ENCODE measurements at regions not wholly inside any gene's neighbourhood (a gene's known extent, or its start where the extent isn't known, plus 50 kb on each side); places are given as distances from the start of the nearest gene placed in this dataset.

GRCh38 chr5:133905424-133905823, 63.0 kb downstream of the C5orf15 start:
- no peaks in the 10 kb centered on the region for H3K4me1 Mint-ChIP-seq
- no peak for DNase-seq
- ATAC-seq: no peak
- no peaks in the 10 kb centered on the region for H3K27me3 Mint-ChIP-seq
- CTCF ChIA-PET: no interaction called here
- H3K4me3 Mint-ChIP-seq: no peak overlapping the region
- H3K9me3 Mint-ChIP-seq (ENCODE audit: low read depth): no peaks in the 10 kb centered on the region
- no peak overlapping the region for H3K27ac Mint-ChIP-seq
- H3K36me3 Mint-ChIP-seq: no peaks in the 10 kb centered on the region

GRCh38 chr5:133904641-133905040, 63.8 kb downstream of the C5orf15 start:
- Mint-ChIP-seq H3K27ac (no peak overlapping the region), H3K4me1 (no peaks in the 10 kb centered on the region), H3K9me3 (ENCODE audit: low read depth) (no peaks in the 10 kb centered on the region), H3K27me3 (no peaks in the 10 kb centered on the region), H3K4me3 (no peak overlapping the region), H3K36me3 (no peaks in the 10 kb centered on the region)
- DNase-seq: no peak
- CTCF ChIA-PET: no interaction called here
- ATAC-seq: no peak

- DNase-seq: no peak
- H3K4me3 Mint-ChIP-seq: no peak overlapping the region
- no peaks in the 10 kb centered on the region for H3K27me3 Mint-ChIP-seq
- H3K9me3 Mint-ChIP-seq (ENCODE audit: low read depth): no peaks in the 10 kb centered on the region
- ATAC-seq: no peak
- no peak overlapping the region for H3K27ac Mint-ChIP-seq
- CTCF ChIA-PET: no interaction called here
- no peaks in the 10 kb centered on the region for H3K36me3 Mint-ChIP-seq
- no peaks in the 10 kb centered on the region for H3K4me1 Mint-ChIP-seq
These were observed 65.8 kb downstream of the C5orf15 start for GRCh38 chr5:133902511-133903118.

- Mint-ChIP-seq H3K36me3 (no peaks in the 10 kb centered on the region), H3K27me3 (peaks cover 2% of the 10 kb centered on the region), H3K27ac (no peak overlapping the region), H3K4me3 (no peak overlapping the region), H3K4me1 (no peaks in the 10 kb centered on the region), H3K9me3 (ENCODE audit: low read depth) (no peaks in the 10 kb centered on the region)
- DNase-seq (no peak), ATAC-seq (no peak)
- CTCF ChIA-PET: no interaction called here
These were observed 67.7 kb downstream of the C5orf15 start for GRCh38 chr5:133900534-133901270.

GRCh38 chr5:133899506-133899905, 68.9 kb downstream of the C5orf15 start:
- Mint-ChIP-seq H3K36me3 (no peaks in the 10 kb centered on the region), H3K4me1 (no peaks in the 10 kb centered on the region), H3K9me3 (ENCODE audit: low read depth) (no peaks in the 10 kb centered on the region), H3K27me3 (peaks cover 2% of the 10 kb centered on the region), H3K27ac (no peak overlapping the region), H3K4me3 (no peak overlapping the region)
- DNase-seq (no peak), ATAC-seq (no peak)
- CTCF ChIA-PET: no interaction called here

- Mint-ChIP-seq H3K36me3 (no peaks in the 10 kb centered on the region), H3K27ac (no peak overlapping the region), H3K4me1 (no peaks in the 10 kb centered on the region), H3K9me3 (ENCODE audit: low read depth) (no peaks in the 10 kb centered on the region), H3K27me3 (peaks cover 6% of the 10 kb centered on the region), H3K4me3 (no peak overlapping the region)
- DNase-seq (no peak), ATAC-seq (no peak)
- CTCF ChIA-PET: no interaction called here
These were observed 70.0 kb downstream of the C5orf15 start for GRCh38 chr5:133898440-133898839.

GRCh38 chr5:133897431-133897830, 71.0 kb downstream of the C5orf15 start:
- H3K4me3 Mint-ChIP-seq: no peak overlapping the region
- no peaks in the 10 kb centered on the region for H3K36me3 Mint-ChIP-seq
- H3K27me3 Mint-ChIP-seq: peaks cover 6% of the 10 kb centered on the region
- no peaks in the 10 kb centered on the region for H3K9me3 Mint-ChIP-seq (ENCODE audit: low read depth)
- no peak overlapping the region for H3K27ac Mint-ChIP-seq
- no peaks in the 10 kb centered on the region for H3K4me1 Mint-ChIP-seq
- ATAC-seq: no peak
- CTCF ChIA-PET: interaction anchor here (0.6 kb wide), 1 partner anchor 34 kb away, joined by 3 read pairs; no protein-coding TSS in a partner anchor
- no peak for DNase-seq

- no peak overlapping the region for H3K27ac Mint-ChIP-seq
- H3K4me3 Mint-ChIP-seq: no peak overlapping the region
These were observed 71.6 kb downstream of the C5orf15 start for GRCh38 chr5:133896873-133897272.

GRCh38 chr5:133895979-133896845, 72.2 kb downstream of the C5orf15 start:
- Mint-ChIP-seq H3K4me1 (no peaks in the 10 kb centered on the region), H3K9me3 (ENCODE audit: low read depth) (no peaks in the 10 kb centered on the region), H3K36me3 (no peaks in the 10 kb centered on the region), H3K4me3 (no peak overlapping the region), H3K27me3 (peaks cover 6% of the 10 kb centered on the region), H3K27ac (no peak overlapping the region)
- no peak for ATAC-seq
- no peak for DNase-seq
- CTCF ChIA-PET: no interaction called here

More at GRCh38 chr5:133896873-133897272, 71.6 kb downstream of the C5orf15 start:
- Mint-ChIP-seq H3K27me3 (peaks cover 6% of the 10 kb centered on the region), H3K4me1 (no peaks in the 10 kb centered on the region), H3K36me3 (no peaks in the 10 kb centered on the region), H3K9me3 (ENCODE audit: low read depth) (no peaks in the 10 kb centered on the region)
- ATAC-seq (no peak), DNase-seq (no peak)
- CTCF ChIA-PET: no interaction called here

- no peak overlapping the region for H3K27ac Mint-ChIP-seq
- no peaks in the 10 kb centered on the region for H3K9me3 Mint-ChIP-seq (ENCODE audit: low read depth)
- ATAC-seq: no peak
- peaks cover 6% of the 10 kb centered on the region for H3K27me3 Mint-ChIP-seq
- CTCF ChIA-PET: no interaction called here
- no peak for DNase-seq
- H3K36me3 Mint-ChIP-seq: no peaks in the 10 kb centered on the region
- H3K4me1 Mint-ChIP-seq: no peaks in the 10 kb centered on the region
- no peak overlapping the region for H3K4me3 Mint-ChIP-seq
These were observed 74.3 kb downstream of the C5orf15 start for GRCh38 chr5:133894143-133894542.

- Mint-ChIP-seq H3K9me3 (ENCODE audit: low read depth) (no peaks in the 10 kb centered on the region), H3K27me3 (peaks cover 6% of the 10 kb centered on the region), H3K4me1 (no peaks in the 10 kb centered on the region), H3K27ac (no peak overlapping the region), H3K36me3 (no peaks in the 10 kb centered on the region), H3K4me3 (no peak overlapping the region)
- no peak for ATAC-seq
- CTCF ChIA-PET: interaction anchor here (1.0 to 1.1 kb wide), 2 partner anchors 23 to 30 kb away, joined by 3 read pairs; no protein-coding TSS in a partner anchor
- DNase-seq: no peak
These were observed 75.7 kb downstream of the C5orf15 start for GRCh38 chr5:133892774-133893173.

GRCh38 chr5:133892306-133892705, 76.1 kb downstream of the C5orf15 start:
- ATAC-seq: no peak
- H3K9me3 Mint-ChIP-seq (ENCODE audit: low read depth): no peaks in the 10 kb centered on the region
- no peak for DNase-seq
- H3K27ac Mint-ChIP-seq: no peak overlapping the region
- no peaks in the 10 kb centered on the region for H3K4me1 Mint-ChIP-seq
- H3K27me3 Mint-ChIP-seq: peaks cover 6% of the 10 kb centered on the region
- CTCF ChIA-PET: no interaction called here
- no peak overlapping the region for H3K4me3 Mint-ChIP-seq
- H3K36me3 Mint-ChIP-seq: no peaks in the 10 kb centered on the region

- Mint-ChIP-seq H3K9me3 (ENCODE audit: low read depth) (no peaks in the 10 kb centered on the region), H3K4me1 (no peaks in the 10 kb centered on the region), H3K27ac (no peak overlapping the region), H3K36me3 (no peaks in the 10 kb centered on the region), H3K27me3 (peaks cover 4% of the 10 kb centered on the region), H3K4me3 (no peak overlapping the region)
- DNase-seq (no peak), ATAC-seq (no peak)
- CTCF ChIA-PET: no interaction called here
These were observed 77.0 kb downstream of the C5orf15 start for GRCh38 chr5:133891390-133891789.

Measured in activated CD8-positive, alpha-beta memory T cell treated with anti-CD3 and anti-CD28 coated beads, Interleukin-2, amount 10 ng/mL, durations not matched to agents 7 days and 5 days (primary cell).